ENCODE measurements at regions not wholly inside any gene's neighbourhood (a gene's known extent, or its start where the extent isn't known, plus 50 kb on each side); places are given as distances from the start of the nearest gene placed in this dataset.
"Not testable (repeated sequence)": the region's sequence is repeated elsewhere in the genome, so short reads cannot be mapped to it uniquely, and the experiment has no call there.

DNA sequence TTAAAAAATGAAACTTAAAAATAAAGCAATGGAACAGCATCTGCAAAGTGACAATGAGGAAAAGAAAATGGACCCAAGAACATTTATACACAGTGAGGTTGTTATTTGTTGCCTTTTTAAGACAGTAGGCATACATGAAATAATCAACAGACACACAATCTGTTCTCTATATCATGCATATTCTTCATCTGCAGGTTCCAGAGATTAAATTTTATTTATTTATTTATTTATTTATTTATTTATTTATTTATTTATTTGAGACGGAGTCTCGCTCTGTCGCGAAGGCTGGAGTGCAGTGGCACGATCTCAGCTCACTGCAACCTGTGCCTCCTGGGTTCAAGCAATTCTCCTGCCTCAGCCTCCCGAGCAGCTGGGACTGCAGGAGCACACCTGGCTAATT is 114.4 kb upstream of the ATP2B1 start:
- TF ChIP-seq, protein P1, sequence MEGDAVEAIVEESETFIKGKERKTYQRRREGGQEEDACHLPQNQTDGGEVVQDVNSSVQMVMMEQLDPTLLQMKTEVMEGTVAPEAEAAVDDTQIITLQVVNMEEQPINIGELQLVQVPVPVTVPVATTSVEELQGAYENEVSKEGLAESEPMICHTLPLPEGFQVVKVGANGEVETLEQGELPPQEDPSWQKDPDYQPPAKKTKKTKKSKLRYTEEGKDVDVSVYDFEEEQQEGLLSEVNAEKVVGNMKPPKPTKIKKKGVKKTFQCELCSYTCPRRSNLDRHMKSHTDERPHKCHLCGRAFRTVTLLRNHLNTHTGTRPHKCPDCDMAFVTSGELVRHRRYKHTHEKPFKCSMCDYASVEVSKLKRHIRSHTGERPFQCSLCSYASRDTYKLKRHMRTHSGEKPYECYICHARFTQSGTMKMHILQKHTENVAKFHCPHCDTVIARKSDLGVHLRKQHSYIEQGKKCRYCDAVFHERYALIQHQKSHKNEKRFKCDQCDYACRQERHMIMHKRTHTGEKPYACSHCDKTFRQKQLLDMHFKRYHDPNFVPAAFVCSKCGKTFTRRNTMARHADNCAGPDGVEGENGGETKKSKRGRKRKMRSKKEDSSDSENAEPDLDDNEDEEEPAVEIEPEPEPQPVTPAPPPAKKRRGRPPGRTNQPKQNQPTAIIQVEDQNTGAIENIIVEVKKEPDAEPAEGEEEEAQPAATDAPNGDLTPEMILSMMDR (IDR thresholded peaks at IDR 0.05): not testable (repeated sequence)
- TF ChIP-seq POLR2A (IDR thresholded peaks at IDR 0.05): not testable (repeated sequence)

Measured in thyroid gland (tissue), 4 donors.